Germinal center (tissue), 1 donor: ENCODE measurements at regions not wholly inside any gene's neighbourhood (a gene's known extent, or its start where the extent isn't known, plus 50 kb on each side); places are given as distances from the start of the nearest gene placed in this dataset.

ENCODE experiments used
- DNase-seq: peaks from one replicate; pipeline ENCODE4 v3.0.0; 2012; ENCODE audit warnings: mixed read lengths, low spot score

GRCh38 chr2:71864085-71864484 lies 283.6 kb downstream of the CYP26B1 start:
- DNase-seq = no peak

GRCh38 chr2:71863396-71863795 lies 284.3 kb downstream of the CYP26B1 start:
- DNase-seq = no peak

DNA sequence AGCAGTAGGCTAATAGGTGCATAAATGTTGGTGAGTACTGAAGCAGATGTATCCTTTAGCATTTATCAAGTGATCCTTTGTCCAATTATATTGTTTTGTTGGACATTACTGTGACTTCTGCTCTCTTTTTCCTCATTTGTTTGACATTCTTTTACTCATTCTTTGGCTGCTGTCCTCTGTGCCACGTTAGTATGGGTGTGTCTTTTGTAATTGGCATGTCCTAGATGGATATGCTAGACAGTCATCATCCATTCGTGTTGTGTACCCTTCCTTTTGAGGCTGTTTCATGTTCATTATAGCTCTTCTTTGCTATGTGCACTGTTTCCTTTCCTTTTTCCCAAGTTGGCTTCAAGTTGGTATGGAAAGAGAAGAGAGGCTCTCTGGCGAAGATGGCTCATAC lies 284.7 kb downstream of the CYP26B1 start:
- DNase-seq = no peak

DNA sequence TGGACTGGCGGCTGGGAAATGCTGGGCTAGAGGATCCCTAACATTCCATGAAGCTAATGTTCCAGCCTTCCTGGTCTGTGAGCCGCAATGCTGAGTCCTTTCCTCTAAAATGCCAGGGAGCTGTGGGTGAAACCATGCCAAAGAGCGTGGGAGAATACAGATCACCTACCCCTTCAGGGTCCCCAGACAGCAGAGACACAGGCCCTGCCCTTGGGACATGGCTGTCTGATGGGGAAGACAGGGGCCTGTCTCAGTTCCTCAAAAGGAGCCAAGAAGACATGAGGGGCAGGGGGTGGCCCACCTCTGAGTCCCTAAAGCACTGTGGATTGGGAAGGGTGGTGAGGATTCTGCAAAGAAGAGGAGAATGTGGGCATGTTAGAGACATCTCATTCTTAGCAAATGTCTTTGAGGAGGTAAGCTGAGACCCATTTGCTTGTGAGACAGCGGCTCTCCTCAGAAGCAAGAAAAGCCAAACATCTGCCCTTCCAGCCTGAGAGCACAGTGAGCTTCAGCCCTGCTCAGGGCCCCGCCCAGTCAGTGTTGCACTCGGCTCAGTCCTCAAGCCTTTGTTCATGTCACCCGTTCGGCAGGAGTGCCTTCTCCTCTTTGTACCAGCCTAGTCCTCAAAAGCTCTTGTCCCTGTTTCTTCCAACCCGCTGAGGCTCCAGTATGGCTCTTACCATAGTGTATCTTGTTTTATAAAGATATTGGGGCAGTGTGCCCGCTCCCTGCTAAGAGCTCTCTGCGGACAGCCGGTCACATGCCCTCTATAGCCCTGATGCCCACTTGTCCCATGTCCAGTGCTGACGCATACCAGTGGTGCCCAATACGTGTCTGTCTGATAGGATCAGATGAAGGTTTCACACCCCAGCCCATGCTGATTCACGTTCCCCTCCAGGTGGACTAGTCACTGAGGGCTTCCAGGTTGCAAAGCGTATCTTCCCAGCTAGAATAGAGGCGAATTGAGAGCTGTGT lies 286.2 kb downstream of the CYP26B1 start:
- no peak for DNase-seq

DNA sequence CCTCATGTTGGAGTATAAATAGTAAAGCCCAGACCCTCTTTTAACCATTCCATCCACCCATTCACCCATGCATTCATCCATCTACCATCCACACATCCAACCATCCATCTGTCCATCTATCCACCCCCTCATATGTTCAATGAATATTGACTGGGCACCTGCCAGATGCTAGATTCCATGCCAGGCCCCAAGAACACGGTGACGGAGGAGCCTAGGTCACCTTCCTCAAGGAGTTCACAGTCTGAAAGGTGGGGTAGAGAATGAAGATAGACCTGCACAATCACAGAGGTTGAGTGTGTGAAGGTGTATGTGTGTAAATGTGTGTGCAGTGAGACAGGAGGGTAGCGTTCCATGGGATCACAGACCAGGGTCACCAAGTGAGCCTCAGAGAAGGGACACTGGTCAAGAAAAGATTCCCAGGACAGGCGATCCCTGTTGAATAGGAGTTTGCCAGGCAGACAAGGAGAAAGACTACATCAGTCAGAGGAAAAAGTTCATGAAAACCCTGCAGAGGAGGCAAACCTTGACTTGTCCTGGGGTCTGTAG lies 287.2 kb downstream of the CYP26B1 start:
- DNase-seq = no peak

DNA sequence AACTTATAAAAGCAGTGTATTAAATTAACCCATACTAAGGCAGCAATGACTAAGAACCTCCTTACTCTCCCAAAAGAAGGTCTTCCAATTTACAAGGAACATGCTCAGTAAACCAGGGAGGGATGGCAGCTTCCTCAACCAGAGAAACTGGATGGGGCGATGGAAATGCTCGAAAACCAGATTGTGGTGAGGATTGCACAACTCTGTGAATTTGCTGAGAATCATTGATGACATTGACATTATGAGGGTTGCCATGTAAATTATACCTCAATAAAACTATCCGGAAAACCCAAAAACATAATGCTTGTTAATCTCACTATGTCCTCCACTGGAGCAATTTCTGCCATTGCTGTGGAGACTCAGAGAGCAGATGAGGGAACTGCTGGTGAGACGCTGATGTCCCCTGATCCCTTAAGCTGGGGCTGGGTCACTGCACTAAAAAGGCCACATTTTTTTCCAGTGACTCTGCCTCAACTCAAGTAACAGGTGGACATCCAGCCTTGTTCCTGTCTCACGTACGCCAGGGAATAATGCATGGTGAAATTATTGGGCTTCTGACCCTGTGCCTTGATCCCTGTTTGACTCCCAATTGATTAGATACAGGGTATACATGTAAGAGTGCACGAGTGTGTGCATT lies 288.3 kb downstream of the CYP26B1 start:
- no peak for DNase-seq

DNA sequence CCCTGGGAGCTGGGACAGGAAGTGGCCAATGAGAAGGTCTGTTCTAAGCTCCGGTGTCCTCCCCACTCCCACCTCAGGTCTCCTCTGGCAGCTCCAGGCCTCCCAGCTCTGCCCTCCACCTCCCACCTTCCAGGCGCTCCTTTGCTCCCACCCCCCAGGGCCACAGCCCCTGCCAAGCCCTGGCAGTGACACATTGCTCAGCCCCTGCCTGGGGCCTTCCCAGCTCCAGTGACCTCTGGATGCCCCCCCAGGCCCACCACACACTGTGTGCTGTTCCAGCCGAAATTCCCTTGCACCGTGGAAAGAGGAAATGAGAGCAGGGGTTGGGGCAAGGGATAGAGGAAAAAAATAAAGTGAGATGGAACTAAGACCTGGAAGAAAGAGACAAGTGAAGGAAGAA lies 289.6 kb downstream of the CYP26B1 start:
- no peak for DNase-seq

GRCh38 chr2:71857636-71858035 lies 290.0 kb downstream of the CYP26B1 start:
- DNase-seq = no peak

GRCh38 chr2:71856773-71857525 lies 290.7 kb downstream of the CYP26B1 start:
- no peak for DNase-seq

DNA sequence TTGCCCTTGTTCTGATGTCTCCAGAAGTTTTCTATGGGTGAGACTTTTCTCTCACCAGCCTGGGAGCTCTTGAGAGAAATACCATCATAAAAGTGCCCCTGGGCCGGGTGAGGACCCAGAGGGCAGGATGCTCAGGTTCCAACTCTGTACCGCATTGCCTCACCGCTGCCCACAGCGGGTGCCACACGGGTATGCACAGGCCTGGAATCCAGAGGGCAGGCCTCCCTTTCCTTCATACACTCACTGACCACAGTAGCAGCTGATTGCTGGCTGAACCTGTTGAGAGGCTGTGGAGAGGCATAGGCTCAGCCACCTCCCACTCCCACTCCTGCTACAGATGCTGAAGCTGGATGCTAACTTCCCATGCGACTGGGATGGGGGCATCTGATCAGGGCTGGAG lies 293.8 kb downstream of the CYP26B1 start:
- DNase-seq = no peak

DNA sequence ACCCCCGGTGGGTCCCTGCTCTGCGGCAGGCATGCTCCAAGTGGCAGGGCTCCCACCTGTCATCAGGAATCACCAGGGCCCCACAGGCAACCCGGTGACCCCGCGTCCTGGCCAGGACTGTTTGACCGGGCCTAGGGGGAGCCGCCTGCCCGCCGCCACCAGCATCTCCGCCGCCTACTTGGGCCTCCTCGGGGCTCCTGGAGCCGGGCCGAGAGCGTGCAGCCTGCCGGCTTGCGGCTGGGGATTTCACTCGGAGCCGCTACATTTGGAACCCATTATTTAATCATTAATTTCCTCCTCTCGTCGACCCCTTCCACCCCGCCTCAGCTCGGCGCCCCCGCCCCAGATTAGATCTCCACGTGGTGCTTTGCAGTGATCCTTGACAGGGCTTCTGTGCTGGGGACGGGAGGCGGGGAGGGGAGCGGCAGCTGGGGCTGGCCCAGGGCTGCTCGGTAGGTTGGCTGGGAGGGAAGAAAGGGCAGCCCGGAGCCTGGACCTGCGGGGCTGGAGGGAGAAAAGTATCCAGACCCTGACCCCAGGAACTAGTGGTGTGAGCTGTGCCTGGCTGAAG lies 295.4 kb downstream of the CYP26B1 start:
- DNase-seq = no peak

DNA sequence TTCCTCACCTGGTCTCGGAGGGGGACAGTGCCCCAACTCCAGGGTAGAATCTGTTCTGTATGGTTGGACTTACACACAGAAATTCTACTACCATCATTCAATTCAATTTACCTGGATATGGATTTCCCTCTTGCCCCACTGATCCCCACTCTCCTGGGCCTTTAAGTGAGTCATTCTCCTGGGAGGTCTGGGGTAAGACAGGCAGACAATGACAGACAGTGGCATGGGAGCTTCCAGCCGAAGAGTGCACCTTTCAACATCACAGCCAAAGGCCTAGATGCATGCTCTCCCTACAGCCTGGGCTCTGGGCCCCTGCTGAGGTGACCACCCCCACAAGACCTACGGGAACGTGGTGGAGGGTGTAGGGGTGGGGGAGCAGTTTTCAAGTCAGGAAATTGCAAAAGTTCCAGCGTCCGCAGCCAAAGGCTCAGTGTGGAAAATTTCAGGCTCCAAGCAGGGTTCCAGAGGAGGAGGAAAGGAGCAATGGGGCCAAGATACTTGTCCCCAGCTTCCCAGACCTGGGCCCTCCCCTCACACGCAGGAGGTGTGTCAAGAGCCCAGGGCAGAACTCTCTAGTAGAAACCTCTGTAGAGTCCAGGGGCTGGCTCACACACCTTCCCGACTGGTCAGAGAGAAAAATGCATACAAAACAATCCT lies 296.4 kb downstream of the CYP26B1 start:
- no peak for DNase-seq

GRCh38 chr2:71850306-71850801 lies 297.3 kb downstream of the CYP26B1 start:
- DNase-seq = no peak

GRCh38 chr2:71849607-71850305 lies 297.9 kb downstream of the CYP26B1 start:
- DNase-seq = no peak

- no peak for DNase-seq
Measured at GRCh38 chr2:71849111-71849510, 298.6 kb downstream of the CYP26B1 start.

- no peak for DNase-seq
Measured at GRCh38 chr2:71846669-71847291, 300.9 kb downstream of the CYP26B1 start.

DNA sequence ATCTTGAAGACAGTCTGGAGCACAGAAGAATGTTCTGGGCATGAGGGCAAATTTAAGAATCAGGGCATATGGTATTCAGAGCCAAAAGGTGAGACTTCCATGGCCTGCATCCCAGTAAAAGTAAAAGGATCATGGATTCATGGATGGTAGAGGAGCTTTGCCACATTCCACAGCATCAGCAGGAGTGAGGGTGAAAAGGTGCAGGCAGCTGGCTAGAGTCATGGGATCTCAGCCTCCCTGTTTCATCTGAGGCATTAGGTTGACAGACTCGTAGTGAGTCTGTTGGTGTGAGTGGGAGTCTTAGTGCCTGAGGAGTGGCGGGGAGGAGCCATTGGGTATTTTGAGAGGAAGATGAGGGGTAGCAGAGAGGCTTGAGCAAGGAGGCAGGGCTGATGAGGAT lies 301.6 kb downstream of the CYP26B1 start:
- DNase-seq = no peak

DNA sequence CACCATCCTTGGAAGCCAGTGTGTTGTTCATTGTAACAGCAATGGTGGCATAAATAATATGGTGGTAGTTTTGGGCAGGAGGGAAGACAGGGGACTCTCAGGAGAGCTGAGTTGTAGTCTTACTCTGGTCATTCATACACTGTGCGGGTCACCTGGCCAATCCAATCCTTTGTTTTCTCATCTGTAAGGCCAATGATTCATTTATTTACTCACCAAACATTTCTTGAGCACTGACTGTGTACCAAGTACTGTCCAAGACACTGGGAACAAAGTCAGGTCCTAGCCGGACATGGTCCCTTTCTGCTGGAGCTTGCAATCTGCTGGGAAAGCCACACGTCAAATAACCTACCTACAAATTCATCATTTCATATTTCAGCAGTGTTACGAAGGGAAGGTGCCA lies 302.7 kb downstream of the CYP26B1 start:
- no peak for DNase-seq

GRCh38 chr2:71843391-71843850 lies 304.2 kb downstream of the CYP26B1 start:
- no peak for DNase-seq

GRCh38 chr2:71842744-71843143 lies 304.9 kb downstream of the CYP26B1 start:
- no peak for DNase-seq
